ENCODE measurements at regions not wholly inside any gene's neighbourhood (a gene's known extent, or its start where the extent isn't known, plus 50 kb on each side); places are given as distances from the start of the nearest gene placed in this dataset.
A peak's percentile ranks its signal among the peaks of the same experiment; 100 is the strongest.
"Not testable (repeated sequence)": the region's sequence is repeated elsewhere in the genome, so short reads cannot be mapped to it uniquely, and the experiment has no call there.

DNA sequence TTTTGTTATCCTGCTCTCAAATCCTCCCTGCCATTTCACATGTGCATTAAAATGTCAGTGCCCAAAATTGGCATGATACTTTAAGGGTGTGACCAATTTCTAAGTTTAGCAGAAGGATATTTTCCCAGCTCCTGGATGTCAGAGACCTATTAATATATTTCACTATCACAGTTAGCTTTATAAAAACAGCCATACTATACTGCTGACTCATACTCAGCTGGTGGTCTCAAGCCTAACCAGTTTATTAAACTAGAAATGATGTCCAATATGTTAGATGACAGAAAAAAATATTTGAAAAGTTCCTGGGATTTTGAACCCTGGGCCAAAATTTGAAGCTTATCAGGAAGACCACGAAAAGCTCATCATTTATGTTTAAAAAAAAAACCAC is 60.9 kb upstream of the ZNF280D start:
- Mint-ChIP-seq H3K27me3 (ENCODE audit: low read depth) (no peaks in the 10 kb centered on the region), H3K27ac (peak overlapping the region in 2 of 3 experiments; percentile 33 to 85), H3K9me3 (peaks cover 31% of the 10 kb centered on the region), H3K4me3 (no peak overlapping the region), H3K36me3 (ENCODE audit: low read depth) (peaks cover 8% of the 10 kb centered on the region), H3K4me1 (peaks cover 22% of the 10 kb centered on the region)
- TF ChIP-seq, protein P1, sequence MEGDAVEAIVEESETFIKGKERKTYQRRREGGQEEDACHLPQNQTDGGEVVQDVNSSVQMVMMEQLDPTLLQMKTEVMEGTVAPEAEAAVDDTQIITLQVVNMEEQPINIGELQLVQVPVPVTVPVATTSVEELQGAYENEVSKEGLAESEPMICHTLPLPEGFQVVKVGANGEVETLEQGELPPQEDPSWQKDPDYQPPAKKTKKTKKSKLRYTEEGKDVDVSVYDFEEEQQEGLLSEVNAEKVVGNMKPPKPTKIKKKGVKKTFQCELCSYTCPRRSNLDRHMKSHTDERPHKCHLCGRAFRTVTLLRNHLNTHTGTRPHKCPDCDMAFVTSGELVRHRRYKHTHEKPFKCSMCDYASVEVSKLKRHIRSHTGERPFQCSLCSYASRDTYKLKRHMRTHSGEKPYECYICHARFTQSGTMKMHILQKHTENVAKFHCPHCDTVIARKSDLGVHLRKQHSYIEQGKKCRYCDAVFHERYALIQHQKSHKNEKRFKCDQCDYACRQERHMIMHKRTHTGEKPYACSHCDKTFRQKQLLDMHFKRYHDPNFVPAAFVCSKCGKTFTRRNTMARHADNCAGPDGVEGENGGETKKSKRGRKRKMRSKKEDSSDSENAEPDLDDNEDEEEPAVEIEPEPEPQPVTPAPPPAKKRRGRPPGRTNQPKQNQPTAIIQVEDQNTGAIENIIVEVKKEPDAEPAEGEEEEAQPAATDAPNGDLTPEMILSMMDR (IDR thresholded peaks at IDR 0.05; ENCODE audit: unreplicated experiment in 3 of 3) = no peak

DNA sequence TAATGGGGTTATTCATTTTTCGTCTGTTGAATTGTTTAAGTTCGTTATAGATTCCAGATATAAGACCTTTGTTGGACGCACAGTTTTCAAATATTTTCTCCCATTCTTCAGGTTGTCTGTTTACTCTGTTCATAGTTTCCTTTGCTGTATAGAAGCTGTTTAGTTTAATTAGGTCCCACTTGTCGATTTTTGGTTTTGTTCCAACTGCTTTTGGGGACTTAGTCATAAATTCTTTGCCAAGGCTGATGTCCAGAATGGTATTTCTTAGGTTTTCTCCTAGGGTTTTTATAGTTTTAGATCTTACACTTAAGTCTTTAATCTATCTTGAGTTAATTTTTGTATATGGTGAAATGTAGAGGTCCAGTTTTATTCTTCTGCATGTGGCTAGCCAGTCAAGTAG is 58.9 kb upstream of the ZNF280D start:
- TF ChIP-seq, protein P1 (IDR thresholded peaks at IDR 0.05; ENCODE audit: unreplicated experiment in 3 of 3) = no peak
- Mint-ChIP-seq H3K4me1 (peaks cover 15% of the 10 kb centered on the region), H3K27me3 (ENCODE audit: low read depth) (no peaks in the 10 kb centered on the region), H3K27ac (no peak overlapping the region), H3K4me3 (no peak overlapping the region), H3K9me3 (peaks cover 36% of the 10 kb centered on the region), H3K36me3 (ENCODE audit: low read depth) (peaks cover 8% of the 10 kb centered on the region)

DNA sequence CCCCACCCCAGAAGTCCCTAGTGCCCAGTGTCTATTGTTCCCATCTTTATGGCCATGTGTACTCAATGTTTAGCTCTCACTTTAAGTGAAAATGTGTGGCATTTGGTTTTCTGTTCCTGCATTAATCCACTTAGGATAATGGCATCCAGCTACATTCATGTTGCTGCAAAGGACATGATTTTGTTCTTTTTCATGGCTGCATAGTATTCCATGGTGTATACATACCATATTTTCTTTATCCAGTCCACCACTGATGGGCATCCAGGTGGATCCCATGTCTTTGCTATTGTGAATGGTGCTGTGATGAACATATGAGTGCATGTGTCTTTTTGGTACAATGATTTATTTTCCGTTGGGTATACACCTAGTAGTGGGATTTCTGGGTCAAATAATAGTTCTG is 58.2 kb upstream of the ZNF280D start:
- not testable (repeated sequence) for H3K36me3 Mint-ChIP-seq (ENCODE audit: low read depth); H3K27me3 Mint-ChIP-seq (ENCODE audit: low read depth); H3K4me3 Mint-ChIP-seq; H3K27ac Mint-ChIP-seq
- H3K9me3 Mint-ChIP-seq = peaks cover 36% of the 10 kb centered on the region
- H3K4me1 Mint-ChIP-seq = peaks cover 12% of the 10 kb centered on the region

DNA sequence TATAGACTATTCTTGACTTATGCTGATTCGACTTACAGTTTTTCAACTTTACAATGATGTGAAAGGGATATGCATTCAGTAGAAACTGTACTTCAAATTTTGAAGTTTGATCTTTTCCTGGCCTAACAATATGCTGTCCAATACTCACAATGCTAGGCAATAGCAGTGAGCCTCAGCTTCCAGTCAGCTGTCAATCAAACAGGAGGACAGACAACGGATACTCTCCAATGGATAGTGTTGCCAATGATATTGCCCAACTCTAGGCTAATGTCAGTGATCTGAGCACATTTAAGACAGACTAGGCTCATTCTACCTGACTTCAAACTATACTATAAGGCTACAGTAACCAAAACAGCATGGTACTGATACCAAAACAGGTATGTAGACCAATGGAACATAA is 55.0 kb upstream of the ZNF280D start:
- peaks cover 3% of the 10 kb centered on the region for H3K36me3 Mint-ChIP-seq (ENCODE audit: low read depth)
- H3K4me3 Mint-ChIP-seq = no peak overlapping the region
- H3K27ac Mint-ChIP-seq = no peak overlapping the region
- H3K9me3 Mint-ChIP-seq = peaks cover 28% of the 10 kb centered on the region
- TF ChIP-seq, protein P1 (IDR thresholded peaks at IDR 0.05; ENCODE audit: unreplicated experiment in 3 of 3) = no peak
- no peaks in the 10 kb centered on the region for H3K4me1 Mint-ChIP-seq
- no peaks in the 10 kb centered on the region for H3K27me3 Mint-ChIP-seq (ENCODE audit: low read depth)

DNA sequence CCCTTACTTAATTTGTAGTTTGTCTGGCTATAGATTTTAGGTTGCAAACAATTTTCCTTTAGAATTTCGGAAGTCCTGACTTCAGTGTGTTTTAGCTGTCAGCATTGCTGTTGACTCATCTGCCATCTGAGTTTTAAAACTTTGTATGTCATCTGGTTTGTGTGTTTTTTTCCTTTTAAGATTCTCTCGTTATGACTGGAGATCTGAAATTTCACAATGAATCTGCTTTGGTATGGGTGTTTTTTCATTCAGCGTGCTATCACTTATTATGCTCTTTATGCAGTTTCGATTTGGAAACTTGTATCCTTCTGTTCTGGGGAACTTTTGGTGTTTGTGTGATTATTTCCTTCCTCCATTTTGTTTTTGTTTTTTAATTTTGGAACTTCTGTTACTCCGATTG is 53.7 kb upstream of the ZNF280D start:
- TF ChIP-seq, protein P1 (IDR thresholded peaks at IDR 0.05; ENCODE audit: unreplicated experiment in 3 of 3) = no peak
- H3K4me1 Mint-ChIP-seq = no peaks in the 10 kb centered on the region
- no peak overlapping the region for H3K4me3 Mint-ChIP-seq
- H3K27ac Mint-ChIP-seq = no peak overlapping the region
- peaks cover 3% of the 10 kb centered on the region for H3K36me3 Mint-ChIP-seq (ENCODE audit: low read depth)
- H3K9me3 Mint-ChIP-seq = peaks cover 15% of the 10 kb centered on the region
- no peaks in the 10 kb centered on the region for H3K27me3 Mint-ChIP-seq (ENCODE audit: low read depth)

DNA sequence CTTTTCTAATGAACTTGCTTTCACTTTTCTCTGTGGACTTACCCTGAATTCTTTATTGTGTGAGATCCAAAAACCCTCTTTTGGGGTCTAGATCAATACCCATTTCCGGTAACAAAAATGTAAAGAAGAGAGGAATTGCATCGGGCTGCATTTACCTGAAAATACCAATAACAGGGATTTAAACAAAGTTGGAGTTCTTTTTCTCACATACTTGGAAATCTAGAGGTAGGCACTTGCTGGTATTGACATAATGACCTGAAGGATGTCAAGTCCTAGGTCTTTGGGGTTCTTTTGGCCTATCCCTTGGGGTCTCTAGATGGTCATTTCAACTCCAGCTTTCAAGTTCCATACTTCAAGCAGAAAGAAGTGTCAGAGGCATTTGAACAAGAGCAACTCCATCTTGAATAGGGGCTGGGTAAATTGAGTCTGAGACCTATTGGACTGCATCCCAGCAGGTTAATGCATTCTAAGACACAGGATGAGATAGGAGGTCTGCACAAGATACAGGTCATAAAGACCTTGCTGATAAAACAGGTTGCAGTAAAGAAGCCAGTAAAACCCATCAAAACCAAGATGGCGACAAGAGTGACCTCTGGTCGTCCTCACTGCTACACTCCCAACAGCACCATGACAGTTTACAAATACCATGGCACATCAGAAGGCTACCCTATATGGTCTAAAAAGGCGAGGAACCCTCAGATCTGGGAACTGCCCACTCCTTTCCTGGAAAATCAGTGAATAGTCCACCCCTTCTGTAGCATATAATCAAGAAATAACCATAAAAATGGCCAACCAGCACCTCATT is 50.8 kb upstream of the ZNF280D start:
- no peak overlapping the region for H3K4me3 Mint-ChIP-seq
- TF ChIP-seq, protein P1 (IDR thresholded peaks at IDR 0.05; ENCODE audit: unreplicated experiment in 3 of 3) = no peak
- H3K27me3 Mint-ChIP-seq (ENCODE audit: low read depth) = no peaks in the 10 kb centered on the region
- peaks cover 6% of the 10 kb centered on the region for H3K36me3 Mint-ChIP-seq (ENCODE audit: low read depth)
- peaks cover 7% of the 10 kb centered on the region for H3K9me3 Mint-ChIP-seq
- no peaks in the 10 kb centered on the region for H3K4me1 Mint-ChIP-seq
- H3K27ac Mint-ChIP-seq = no peak overlapping the region
